ENCODE measurements at regions not wholly inside any gene's neighbourhood (a gene's known extent, or its start where the extent isn't known, plus 50 kb on each side); places are given as distances from the start of the nearest gene placed in this dataset.

- Histone ChIP-seq H3K9me3 (ENCODE audit: low read length) (no peaks in the 10 kb centered on the region), H3K9ac (ENCODE audit: low read length) (no peak overlapping the region), H3K79me2 (ENCODE audit: insufficient read depth, low read length) (no peaks in the 10 kb centered on the region), H3K4me1 (ENCODE audit: insufficient read depth, low read length, severe bottlenecking) (no peaks in the 10 kb centered on the region), H3K4me3 (ENCODE audit: low read depth, low read length, poor library complexity, severe bottlenecking) (no peak overlapping the region), H2AFZ (ENCODE audit: low read length) (no peak overlapping the region), H3F3A (ENCODE audit: insufficient read depth, low read length) (no peaks in the 10 kb centered on the region), H4K20me1 (ENCODE audit: insufficient read depth, low read length) (no peaks in the 10 kb centered on the region), H3K9me2 (ENCODE audit: low read depth, low read length) (no peaks in the 10 kb centered on the region), H3K27ac (ENCODE audit: low read depth, low read length, poor library complexity, severe bottlenecking) (no peak overlapping the region), H3K36me3 (ENCODE audit: insufficient read depth, low read length) (no peaks in the 10 kb centered on the region), H3K27me3 (ENCODE audit: insufficient read depth, low read length) (no peaks in the 10 kb centered on the region), H3K4me2 (ENCODE audit: low read length) (no peak overlapping the region)
- TF ChIP-seq EZH2 (IDR thresholded peaks at IDR 0.05; ENCODE audit: borderline replicate concordance, low read length) (no peak), CTCF (IDR thresholded peaks at IDR 0.05; ENCODE audit: low read length) (no peak)
These were observed 258.5 kb upstream of the ADGRL2 start for GRCh38 chr1:81542196-81542595.

- Histone ChIP-seq H3F3A (ENCODE audit: insufficient read depth, low read length) (no peaks in the 10 kb centered on the region), H3K27me3 (ENCODE audit: insufficient read depth, low read length) (no peaks in the 10 kb centered on the region), H3K4me3 (ENCODE audit: low read depth, low read length, poor library complexity, severe bottlenecking) (no peak overlapping the region), H3K9ac (ENCODE audit: low read length) (no peak overlapping the region), H3K36me3 (ENCODE audit: insufficient read depth, low read length) (no peaks in the 10 kb centered on the region), H3K79me2 (ENCODE audit: insufficient read depth, low read length) (no peaks in the 10 kb centered on the region), H3K27ac (ENCODE audit: low read depth, low read length, poor library complexity, severe bottlenecking) (no peak overlapping the region), H3K4me1 (ENCODE audit: insufficient read depth, low read length, severe bottlenecking) (no peaks in the 10 kb centered on the region), H3K9me2 (ENCODE audit: low read depth, low read length) (no peaks in the 10 kb centered on the region), H4K20me1 (ENCODE audit: insufficient read depth, low read length) (no peaks in the 10 kb centered on the region), H2AFZ (ENCODE audit: low read length) (no peak overlapping the region), H3K4me2 (ENCODE audit: low read length) (no peak overlapping the region), H3K9me3 (ENCODE audit: low read length) (no peaks in the 10 kb centered on the region)
- TF ChIP-seq EZH2 (IDR thresholded peaks at IDR 0.05; ENCODE audit: borderline replicate concordance, low read length): no peak
- no peak for TF ChIP-seq CTCF (IDR thresholded peaks at IDR 0.05; ENCODE audit: low read length)
These were observed 260.5 kb upstream of the ADGRL2 start for GRCh38 chr1:81540216-81540615.

- Histone ChIP-seq H3K4me2 (ENCODE audit: low read length) (no peak overlapping the region), H3K9me3 (ENCODE audit: low read length) (no peaks in the 10 kb centered on the region), H3K27ac (ENCODE audit: low read depth, low read length, poor library complexity, severe bottlenecking) (no peak overlapping the region), H3K4me1 (ENCODE audit: insufficient read depth, low read length, severe bottlenecking) (no peaks in the 10 kb centered on the region), H2AFZ (ENCODE audit: low read length) (no peak overlapping the region), H3F3A (ENCODE audit: insufficient read depth, low read length) (no peaks in the 10 kb centered on the region), H3K27me3 (ENCODE audit: insufficient read depth, low read length) (no peaks in the 10 kb centered on the region), H3K36me3 (ENCODE audit: insufficient read depth, low read length) (no peaks in the 10 kb centered on the region), H3K4me3 (ENCODE audit: low read depth, low read length, poor library complexity, severe bottlenecking) (no peak overlapping the region), H3K79me2 (ENCODE audit: insufficient read depth, low read length) (no peaks in the 10 kb centered on the region), H3K9me2 (ENCODE audit: low read depth, low read length) (no peaks in the 10 kb centered on the region), H4K20me1 (ENCODE audit: insufficient read depth, low read length) (no peaks in the 10 kb centered on the region), H3K9ac (ENCODE audit: low read length) (no peak overlapping the region)
- no peak for TF ChIP-seq EZH2 (IDR thresholded peaks at IDR 0.05; ENCODE audit: borderline replicate concordance, low read length)
- TF ChIP-seq CTCF (IDR thresholded peaks at IDR 0.05; ENCODE audit: low read length): no peak
These were observed 271.7 kb upstream of the ADGRL2 start for GRCh38 chr1:81529014-81529413.
